ENCODE measurements at regions not wholly inside any gene's neighbourhood (a gene's known extent, or its start where the extent isn't known, plus 50 kb on each side); places are given as distances from the start of the nearest gene placed in this dataset.

DNA sequence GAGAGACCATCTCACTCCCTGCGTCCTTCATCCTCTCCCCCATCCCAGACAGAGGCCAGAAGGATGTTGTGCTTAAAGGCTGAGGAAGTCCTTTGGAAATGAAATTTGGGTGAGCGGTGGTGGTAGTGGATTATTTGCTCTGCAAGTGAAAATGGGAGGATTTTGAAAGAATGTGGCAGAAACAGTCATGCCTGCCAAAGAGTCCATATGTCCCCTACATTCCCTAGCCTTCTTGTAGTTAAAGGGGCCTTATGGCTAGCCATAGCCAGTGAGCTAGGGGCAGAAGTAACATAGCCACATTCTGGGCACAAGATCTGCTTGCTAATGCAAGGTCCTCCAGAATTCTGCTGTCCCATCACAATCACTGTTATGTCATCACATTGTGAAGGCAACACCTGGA, 360.2 kb upstream of the TSHZ3 start:
- no peak for DNase-seq (ENCODE audit: low read depth)

DNA sequence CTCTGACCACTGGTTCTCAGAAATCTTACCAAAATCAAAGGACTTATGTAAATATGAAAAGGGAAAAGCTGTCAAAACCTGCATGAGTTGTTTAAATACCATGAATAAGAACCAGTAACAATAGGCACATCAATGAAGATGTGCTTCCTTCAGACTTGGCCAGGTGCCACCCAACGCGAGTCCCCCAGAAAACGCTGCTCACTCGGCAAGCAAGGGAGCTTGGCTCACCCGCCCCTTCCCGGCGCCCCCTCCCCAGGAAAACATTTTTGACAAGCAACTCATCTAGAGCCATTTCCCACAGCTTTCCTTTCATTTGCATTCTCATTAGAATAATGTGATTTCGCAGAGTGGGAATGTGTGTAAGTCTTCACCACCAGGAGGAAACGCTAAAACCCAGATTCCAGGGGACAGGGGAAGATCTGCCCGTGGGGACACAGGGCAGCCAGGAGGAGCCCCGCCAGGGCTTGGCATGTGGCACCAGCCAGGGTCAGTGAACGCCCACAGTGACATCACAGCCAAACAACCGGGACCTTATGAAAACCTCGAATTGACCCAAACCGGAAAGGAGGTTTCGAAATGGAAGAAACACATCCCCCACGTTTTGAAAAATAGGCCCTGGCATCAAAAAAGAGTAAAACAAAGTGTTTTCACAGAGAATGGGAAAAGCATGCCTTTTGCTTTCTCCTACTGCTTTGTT, 366.2 kb upstream of the TSHZ3 start:
- DNase-seq (ENCODE audit: low read depth) = no peak

DNA sequence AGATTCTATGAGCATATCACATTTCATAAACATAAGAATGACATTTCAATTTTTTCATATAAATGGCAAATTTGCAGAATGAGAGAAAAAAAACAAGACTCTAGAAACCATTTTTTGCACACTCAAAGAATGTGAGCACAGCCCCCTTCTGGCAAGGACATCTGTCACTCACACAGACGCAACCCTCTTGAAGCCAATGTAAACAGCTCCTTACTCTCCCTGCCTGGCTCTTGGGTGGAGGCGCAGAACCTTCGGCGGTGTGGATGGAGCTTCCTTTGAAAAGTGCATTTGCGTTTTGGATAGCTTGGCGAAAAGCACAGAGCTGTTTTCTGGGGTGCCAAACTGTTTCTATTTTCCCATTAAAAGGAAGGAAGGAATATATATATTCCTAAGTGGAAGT, 367.6 kb upstream of the TSHZ3 start:
- DNase-seq (ENCODE audit: low read depth) = no peak

DNA sequence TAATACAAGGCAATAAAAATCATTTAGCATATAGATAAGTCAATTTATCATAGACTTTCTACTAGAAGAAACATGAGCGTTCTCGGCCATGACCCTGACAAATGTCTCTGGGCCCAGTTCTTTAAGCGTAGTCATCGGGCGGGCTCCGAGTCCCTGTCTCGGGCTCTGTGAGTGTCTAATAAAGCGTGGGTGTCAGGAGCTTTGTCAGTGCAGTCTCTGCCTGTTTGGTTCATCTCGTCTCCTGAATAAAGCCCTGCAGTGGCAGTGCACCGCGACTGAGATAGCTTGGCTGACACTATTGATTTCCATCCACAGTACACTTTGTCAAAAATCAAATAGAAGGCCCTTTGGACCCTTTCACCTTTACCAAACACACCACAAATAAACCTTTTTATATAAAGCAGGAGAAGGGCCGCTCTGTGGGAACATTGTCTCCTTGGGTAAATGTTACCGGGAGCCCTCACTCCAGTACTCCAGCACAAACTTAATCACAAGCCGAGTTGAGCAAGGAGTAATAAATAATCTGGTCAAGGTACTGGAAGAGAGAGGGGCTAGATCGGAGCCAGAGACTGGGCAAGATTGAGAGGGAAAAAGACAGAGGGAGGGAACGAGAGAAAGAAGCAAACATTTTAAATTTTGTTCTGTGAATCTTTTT, 368.2 kb upstream of the TSHZ3 start:
- no peak for DNase-seq (ENCODE audit: low read depth)

DNA sequence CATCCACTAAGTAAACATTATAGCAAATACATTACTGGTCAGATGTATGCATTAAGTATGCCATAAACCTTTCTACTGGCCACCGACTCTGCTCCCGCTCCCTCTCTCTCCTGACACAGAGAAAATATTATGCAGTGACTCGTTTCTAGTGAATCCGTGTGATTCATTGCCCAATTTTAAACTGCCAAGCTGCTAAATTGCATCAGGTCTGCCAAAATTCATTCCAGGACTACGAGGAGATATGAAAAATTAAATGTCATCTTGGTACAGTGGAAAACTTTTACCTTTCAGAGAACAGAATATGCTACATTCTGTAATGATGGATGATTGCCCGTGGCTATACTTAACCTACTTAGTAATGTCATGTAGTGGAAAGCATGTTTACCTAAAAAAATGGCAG, 368.8 kb upstream of the TSHZ3 start:
- DNase-seq (ENCODE audit: low read depth) = no peak

DNA sequence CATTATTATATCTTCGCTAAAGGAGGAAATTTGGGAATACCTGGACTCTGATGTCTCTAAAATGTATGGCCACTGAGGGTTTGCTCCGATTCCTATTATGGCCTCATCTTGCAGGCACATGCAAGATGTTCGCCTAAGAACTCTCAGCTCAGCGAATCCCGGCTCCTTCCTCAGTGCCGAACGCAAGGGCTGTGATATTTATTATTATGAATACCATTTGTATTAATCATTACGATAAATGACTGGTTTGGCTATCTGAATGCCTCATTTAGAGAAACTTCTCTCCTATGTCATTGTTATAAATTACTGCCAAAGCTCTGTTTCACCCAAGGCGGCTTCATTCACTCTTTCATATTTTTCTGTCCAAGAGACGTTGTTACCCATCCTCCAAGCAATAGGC, 369.7 kb upstream of the TSHZ3 start:
- DNase-seq (ENCODE audit: low read depth) = no peak

DNA sequence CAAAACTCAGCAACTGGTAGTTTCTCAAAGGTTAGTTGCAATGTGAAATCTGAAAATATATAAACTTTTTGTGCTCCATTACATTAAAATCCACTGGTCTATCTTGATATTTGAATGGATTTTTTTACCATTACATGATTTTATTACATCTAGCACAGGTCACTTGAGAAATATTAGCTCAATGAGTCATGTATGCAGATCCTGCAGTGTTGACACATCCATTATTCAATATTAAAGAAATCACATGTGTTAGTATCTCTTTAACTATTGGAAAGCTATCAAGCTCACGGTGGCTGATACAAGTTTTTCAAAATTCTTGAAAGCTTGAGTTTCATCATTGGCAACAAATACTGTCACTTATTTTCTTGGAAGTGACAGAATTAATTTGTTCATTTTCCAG, 373.9 kb upstream of the TSHZ3 start:
- no peak for DNase-seq (ENCODE audit: low read depth)

DNA sequence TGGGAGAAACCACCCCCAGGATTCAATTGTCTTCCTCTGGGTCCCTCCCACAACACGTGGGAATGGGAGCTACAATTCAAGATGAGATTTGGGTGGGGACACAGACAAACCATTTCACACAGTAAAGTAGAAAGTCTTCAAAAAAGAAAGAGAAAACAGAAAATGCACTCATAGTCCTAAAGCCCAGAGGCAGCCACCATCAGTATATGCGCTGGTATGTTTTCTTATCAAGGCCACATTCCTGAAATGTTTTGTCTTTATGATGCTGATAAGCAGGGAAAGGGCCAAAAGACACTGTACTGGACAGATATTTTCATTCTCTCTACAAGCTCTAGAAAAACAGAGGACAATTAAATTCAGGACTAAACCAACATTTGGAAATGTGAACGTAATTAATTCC, 375.8 kb upstream of the TSHZ3 start:
- no peak for DNase-seq (ENCODE audit: low read depth)

DNA sequence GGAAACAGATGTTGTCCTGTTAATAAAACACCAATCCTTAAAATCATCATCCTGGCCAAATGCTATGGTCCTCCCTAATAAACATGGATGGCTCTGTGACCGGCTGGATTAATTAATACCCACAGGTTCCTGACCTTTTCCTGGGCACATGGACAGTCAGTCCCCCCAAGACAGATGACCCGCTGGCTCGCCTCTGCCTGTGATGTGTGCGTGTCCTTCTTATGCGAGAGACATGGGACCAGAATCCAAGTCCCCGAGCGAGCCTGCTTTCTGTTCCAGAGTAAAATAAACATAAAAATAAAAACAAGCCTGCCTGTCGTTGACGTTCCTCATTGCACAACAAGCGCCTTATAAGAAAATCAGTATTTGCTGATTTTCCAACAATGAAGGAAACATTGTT, 378.3 kb upstream of the TSHZ3 start:
- no peak for DNase-seq (ENCODE audit: low read depth)

DNA sequence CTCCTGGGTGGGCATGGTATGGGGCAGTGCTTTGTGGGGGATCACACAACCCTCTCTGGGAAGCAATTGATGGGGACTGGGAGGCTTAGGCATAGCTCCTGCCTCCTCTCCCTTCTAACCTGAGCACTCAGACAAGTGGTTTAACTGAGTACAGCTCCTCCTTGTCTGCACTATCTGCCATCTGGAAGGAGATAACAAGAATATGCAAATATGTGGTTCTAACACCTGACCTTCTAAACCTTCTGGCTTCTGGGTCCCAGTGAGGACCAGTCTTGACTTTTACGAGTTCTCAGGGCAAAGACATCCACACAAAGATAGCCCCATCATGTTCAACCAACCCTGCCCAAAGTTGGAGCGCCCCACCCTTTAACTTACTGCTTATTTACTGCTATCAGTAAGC, 381.0 kb upstream of the TSHZ3 start:
- DNase-seq (ENCODE audit: low read depth) = no peak

DNA sequence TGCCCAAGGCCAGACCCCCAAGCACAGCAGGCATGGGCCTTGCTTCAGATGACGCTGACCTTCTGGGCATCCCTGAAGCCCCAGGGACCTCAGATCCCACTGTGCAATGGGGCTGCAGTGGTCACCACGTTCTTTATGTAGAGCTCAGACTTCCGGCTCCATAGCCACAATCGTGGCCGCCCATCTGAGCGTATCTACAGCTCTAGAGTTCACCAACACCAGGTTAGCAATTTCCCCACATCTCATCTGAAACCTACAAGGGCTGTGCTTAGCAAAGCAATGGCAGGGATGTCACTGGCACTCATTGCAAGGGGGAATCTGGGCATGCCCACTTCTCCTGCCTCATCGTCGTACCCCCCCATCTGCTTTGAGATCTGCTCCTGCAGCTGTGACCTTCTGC, 384.4 kb upstream of the TSHZ3 start:
- no peak for DNase-seq (ENCODE audit: low read depth)

DNA sequence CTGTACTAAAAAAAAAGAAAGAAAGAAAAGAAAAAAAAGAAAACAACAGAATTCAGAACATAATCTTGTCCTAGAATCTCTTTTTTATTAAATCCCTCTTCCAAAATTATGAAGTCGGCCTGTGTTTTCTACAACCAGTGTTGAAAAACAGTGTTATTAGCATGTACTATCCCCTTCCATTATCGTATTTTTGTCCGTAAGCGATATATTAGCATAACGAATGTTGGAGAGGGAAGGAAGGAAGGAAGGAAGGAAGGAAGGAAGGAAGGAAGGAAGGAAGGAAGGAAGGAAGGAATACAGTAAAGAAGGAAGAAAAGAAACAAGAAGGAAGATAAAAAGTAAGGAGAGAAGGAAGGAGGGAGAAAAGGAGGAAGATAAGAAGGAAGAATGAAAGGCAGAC, 393.0 kb upstream of the TSHZ3 start:
- no peak for DNase-seq (ENCODE audit: low read depth)

DNA sequence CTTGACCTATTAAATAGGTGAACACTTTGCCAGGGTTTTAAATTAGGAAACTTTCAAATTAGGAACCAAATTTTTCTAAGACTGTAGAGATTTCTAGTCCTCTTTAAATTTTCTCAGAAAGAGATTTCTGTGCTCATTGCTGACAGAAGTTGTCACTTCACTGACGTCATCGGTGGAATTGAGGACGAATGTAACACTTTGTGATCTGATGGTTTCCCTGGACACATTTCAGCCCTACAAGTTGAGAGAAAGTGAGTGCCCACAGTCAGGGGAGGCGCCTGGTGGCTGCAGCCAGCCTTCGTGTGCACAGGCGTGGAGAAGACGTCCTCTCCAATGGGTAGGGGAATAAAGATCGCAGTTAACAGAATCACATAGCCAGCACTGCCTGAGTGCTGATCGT, 396.5 kb upstream of the TSHZ3 start:
- DNase-seq (ENCODE audit: low read depth) = no peak

DNA sequence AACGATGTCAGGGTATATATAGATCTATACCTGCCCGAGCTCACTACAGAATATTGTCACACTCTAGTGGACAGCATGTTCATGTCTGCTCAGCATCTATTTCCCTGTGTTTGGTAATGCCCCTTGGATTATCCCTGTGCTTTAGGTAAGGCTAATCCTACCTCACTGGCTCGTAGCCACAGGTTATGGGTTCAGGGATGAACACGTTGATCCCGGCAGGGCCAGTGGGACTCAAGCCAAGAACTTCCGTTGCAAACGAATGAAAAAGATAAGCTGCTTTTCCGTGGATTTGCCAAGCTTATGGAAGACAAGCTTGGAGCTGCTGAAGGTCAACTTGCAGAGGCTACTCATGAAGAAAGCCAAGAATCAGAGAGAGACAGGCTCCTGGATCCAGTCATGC, 400.0 kb upstream of the TSHZ3 start:
- no peak for DNase-seq (ENCODE audit: low read depth)

DNA sequence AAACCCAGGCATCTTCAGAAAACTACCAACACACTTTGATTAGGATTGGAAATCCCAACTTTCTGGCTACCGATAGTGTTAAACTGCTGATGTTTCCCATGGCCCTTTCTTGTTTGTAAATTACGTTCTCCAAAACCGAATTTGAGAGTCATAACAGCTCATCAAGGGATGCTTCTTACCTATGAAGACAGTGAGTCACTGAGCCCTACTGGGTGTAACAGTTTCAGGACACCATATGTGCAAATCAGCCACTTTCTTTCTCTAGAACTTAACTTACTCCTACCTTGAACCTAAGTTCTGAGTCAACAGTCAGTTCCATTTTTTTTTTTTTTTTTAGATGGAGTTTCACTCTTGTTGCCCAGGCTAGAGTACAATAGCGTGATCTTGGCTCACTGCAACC, 410.1 kb upstream of the TSHZ3 start:
- no peak for DNase-seq (ENCODE audit: low read depth)

DNA sequence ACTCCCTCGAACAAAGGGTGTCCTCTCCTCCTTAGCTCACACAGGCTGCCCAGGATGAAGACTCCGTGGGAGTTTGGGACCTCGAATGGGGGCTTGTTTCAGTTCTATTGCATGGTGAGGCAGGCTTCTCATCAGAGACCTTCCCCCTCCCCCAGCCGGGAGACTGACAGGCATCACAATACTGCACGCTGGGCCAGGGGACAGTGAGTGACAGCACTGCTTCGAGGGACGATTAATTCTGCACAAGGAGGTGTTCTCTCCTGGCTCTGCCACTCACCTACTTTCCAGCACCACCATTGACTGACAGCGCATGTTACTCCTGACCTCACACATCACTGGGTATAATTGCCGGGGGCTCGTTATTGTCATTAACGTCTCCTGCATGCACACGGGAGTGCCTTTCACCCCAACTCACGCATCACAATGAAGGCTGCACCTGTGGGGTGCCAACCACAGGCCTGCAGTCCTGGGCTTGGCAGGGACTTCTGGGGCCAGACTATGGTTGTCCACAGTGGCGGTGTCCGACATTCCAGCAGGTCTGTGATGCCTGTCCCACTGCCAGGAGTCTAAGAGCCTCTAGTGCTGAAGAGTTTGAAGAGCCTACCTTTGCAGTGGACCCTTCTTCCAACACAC, 412.2 kb upstream of the TSHZ3 start:
- no peak for DNase-seq (ENCODE audit: low read depth)

DNA sequence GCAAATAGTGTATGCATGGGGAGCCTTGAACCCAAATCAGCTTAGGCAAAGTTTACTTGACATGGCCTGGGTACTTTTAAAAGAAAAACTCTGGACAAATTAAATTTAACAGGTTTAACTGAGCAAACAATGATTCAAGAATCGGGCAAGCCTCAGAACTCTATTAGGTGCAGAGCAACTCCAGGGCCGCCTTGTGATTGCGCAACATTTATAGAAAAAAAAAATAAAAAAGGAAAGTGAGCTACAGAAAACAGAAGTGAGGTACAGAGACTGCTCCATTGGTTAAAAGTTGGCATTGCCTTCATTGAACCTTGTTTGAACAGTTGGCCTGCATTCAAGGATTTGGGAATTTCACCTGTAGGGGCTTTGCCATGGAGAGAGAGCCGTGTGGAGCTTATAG, 421.0 kb upstream of the TSHZ3 start:
- no peak for DNase-seq (ENCODE audit: low read depth)

DNA sequence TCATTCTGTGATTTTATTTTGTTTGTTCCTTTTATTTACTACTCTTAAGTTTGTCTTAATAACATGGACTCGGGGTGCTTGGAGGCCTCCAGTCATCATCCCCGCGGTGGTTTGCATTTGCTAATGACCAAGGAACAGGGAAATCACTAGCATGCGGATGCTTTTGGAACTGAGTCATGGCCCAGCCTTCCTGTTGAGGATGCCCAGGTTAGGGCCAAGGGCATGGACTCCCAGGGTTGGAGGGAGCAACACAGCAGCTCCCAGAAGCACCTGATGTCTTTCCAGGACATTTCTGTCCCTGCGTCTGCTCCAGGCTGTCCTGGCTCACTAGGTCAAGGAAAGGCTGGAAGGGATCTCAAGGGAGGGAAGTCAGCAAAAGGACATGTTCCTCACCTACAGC, 423.7 kb upstream of the TSHZ3 start:
- DNase-seq (ENCODE audit: low read depth) = no peak

DNA sequence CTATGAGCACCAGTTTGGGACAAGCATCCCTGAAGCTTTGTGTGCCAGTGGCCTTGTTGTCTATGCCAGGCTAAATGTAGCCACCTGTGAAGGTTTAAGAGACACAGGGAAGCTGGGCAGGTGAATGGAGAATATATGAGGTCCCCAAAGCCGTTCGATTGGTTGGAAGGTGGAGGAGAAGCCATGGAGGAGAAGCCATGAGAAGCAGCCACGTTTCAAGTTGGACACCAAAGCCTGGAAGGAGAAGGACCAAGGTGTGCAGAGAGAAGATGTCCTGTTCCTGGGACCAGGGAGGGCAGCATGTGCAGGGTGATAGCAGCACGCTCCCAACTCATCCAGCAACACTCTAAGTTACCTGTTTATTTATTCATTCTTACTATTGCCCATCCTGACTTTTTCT, 432.3 kb upstream of the TSHZ3 start:
- no peak for DNase-seq (ENCODE audit: low read depth)

DNA sequence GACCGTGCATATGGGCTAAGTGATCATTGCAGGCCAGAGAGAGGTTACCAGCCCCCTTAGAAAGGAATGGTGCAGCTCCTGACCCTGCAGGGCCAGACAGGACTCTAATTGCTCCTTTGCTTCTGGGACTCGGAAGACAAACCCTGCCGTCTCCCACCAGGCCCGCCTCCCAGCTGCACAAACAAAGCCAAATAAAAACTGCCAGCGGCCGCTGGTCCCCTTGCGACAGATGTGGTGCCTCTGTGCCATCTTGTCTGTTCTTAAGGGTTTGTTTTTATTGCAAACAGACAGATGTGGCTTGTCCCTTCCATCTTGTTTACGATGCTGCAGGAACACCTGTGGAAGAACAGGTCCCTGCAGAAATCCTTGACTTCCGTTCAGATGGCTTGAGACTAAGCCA, 434.4 kb upstream of the TSHZ3 start:
- DNase-seq (ENCODE audit: low read depth) = no peak

DNA sequence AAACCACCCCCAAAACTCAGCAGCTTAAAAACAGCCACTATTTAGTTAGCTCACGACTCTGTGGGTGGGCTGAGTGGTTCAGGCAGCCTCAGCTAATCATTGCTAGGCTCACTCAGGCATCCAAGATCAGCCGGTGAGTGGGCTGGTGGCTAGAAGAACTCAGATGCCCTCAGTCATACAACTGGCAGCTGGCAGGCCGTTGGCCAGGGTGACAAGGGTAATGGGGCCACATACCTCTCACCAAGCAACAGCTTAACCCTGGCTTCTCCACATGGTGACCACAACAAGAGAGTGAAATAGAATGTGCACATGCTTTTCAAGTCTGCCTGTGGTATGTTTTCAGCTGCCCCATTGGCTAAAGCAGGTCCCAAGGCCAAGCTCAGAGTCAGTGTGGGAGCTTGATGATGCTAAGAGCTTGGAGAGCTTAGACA, 435.4 kb upstream of the TSHZ3 start:
- DNase-seq (ENCODE audit: low read depth) = no peak

DNA sequence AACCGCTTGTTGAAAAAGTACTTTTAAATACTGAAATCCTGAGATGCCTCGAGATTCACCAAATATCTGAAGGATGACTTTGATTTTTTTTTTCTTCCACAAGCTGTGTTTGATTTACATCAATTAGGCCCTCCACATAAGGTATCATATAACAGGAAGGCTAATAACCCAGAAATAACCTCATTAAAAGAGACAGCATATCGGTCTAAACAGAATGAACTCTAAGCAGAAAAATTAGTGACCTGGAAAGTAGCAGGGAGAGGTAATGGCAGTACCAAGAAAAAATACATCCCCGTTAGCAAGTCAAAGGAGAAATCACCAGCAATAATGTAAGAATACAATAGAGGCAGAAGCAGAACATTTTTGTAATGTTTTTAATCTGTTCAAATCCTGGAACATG, 452.4 kb upstream of the TSHZ3 start:
- no peak for DNase-seq (ENCODE audit: low read depth)

DNA sequence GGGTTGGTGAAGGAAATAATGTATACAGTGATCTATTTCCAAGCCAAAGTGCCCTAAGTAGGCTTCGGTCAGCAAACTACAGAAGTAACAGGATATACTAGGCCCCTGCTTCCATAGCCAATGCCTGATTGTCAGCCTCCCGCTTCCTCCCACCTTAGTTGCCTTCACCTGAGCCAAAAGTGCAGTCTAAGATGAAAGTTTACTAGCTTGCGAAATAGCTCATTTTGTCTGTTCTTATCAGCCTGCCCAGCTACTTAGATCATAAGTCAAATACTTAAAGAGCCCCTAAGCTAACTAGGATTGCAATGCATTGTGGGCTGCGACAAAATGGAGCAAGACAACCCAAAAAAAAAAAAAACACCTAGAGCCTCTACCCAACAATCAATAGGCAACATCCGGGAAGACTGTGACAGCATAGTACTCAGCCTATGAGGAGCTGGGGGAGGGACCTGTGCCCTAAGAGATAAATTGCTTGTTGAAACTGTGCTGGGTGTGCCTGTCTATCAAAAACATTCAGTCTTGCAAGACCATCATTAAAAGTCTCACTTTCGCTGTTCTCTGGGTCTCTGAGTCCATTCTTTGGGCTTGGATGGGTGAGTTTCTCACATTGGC, 454.7 kb upstream of the TSHZ3 start:
- no peak for DNase-seq (ENCODE audit: low read depth)
